ENCODE measurements at regions not wholly inside any gene's neighbourhood (a gene's known extent, or its start where the extent isn't known, plus 50 kb on each side); places are given as distances from the start of the nearest gene placed in this dataset.

DNA sequence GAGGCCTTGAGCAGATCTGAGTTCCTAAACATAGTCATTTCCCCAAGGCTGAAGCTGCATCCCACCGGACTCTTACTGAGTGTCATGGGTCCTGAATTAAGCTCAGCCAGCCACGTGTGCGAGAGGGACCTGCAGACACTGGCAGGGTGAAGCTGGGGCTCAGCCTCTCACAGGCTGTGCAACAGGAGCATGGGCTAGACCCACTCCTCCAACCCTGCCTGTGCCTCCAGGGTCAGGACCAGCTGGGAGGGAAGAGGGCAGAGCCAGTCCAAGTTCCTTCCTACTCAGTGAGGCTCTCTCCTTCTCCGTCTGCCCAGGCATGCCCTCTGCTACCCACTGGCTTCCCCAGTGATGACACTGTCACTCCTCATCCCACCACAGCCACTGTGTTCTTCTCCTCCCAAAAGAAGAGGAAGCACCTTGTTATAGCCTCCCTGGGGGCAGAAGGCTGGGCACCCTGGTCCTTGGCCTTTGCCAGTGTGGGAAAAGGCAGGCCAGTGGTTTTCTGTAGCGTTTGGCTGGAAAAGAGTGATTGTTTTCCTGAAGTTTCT is 78.9 kb downstream of the KCNF1 start:
- TF ChIP-seq BHLHE40 (IDR thresholded peaks at IDR 0.05; ENCODE audit: borderline replicate concordance) (no peak), HDGF (IDR thresholded peaks at IDR 0.05; ENCODE audit: borderline replicate concordance) (no peak), FOXK2 (IDR thresholded peaks at IDR 0.05) (no peak), FOXA1 (IDR thresholded peaks at IDR 0.05) (no peak), ELF4 (IDR thresholded peaks at IDR 0.05) (no peak), NFRKB (IDR thresholded peaks at IDR 0.05) (no peak), SUZ12 (IDR thresholded peaks at IDR 0.05) (no peak), CTBP1 (IDR thresholded peaks at IDR 0.05; ENCODE audit: borderline replicate concordance) (no peak), TARDBP (IDR thresholded peaks at IDR 0.05) (no peak)

Data from HEK293T (cell line).